Right lobe of liver (tissue), 4 donors: ENCODE measurements at regions not wholly inside any gene's neighbourhood (a gene's known extent, or its start where the extent isn't known, plus 50 kb on each side); places are given as distances from the start of the nearest gene placed in this dataset.

Source experiments
- CTCF ChIP-seq, 4 donors: fragments of 200-600 bp in 3 of 4; fragments of 450-650 bp in 1 of 4; IDR thresholded peaks; one replicate each; pipeline versions ENCODE4 v1.5.1 to v1.8.0; 2016 to 2022; ENCODE audit warnings: antibody characterized with exemption in 4 of 4, mild to moderate bottlenecking in 2 of 4
- POLR2A ChIP-seq: fragments of 450-650 bp; IDR thresholded peaks from one replicate; pipeline ENCODE4 v1.6.1; 2017; ENCODE audit warnings: antibody characterized with exemption, mild to moderate bottlenecking
- donor health status: DM: no; HTN: no; CAD: no.
- donor health status: DM: no; HTN: no; CAD: no.
- donor health status: DM: no; HTN: yes; CAD: no.

GRCh38 chr9:18007621-18008020 is 428.8 kb downstream of the SH3GL2 start:
- no peak for TF ChIP-seq POLR2A
- no peak for TF ChIP-seq CTCF (IDR thresholded peaks at IDR 0.05)
